Osteoblast (primary cell): ENCODE measurements at regions not wholly inside any gene's neighbourhood (a gene's known extent, or its start where the extent isn't known, plus 50 kb on each side); places are given as distances from the start of the nearest gene placed in this dataset.

Experiments
- DNase-seq: peaks from one replicate; pipeline ENCODE4 v3.0.0; 2011; ENCODE audit warnings: low spot score, mixed read lengths; ENCODE audit not compliant: insufficient read length; ENCODE audit errors: missing footprints
- H2AFZ ChIP-seq: 2 replicates; pipeline ENCODE4 v1.6.0; 2011; ENCODE audit warnings: mild to moderate bottlenecking, low read length
- H3K27ac ChIP-seq: 2 replicates; pipeline ENCODE4 v1.5.1; 2011; ENCODE audit warnings: mild to moderate bottlenecking, low read depth, low read length, moderate library complexity
- H3K27me3 ChIP-seq: 2 replicates; pipeline ENCODE4 v1.6.0; 2012; ENCODE audit warnings: mild to moderate bottlenecking, control low read depth, inconsistent platforms, low read length, moderate library complexity; ENCODE audit not compliant: insufficient read depth
- H3K36me3 ChIP-seq: 2 replicates; pipeline ENCODE4 v1.5.1; 2011; ENCODE audit warnings: mild to moderate bottlenecking, low read length, control low read depth, moderate library complexity; ENCODE audit not compliant: insufficient read depth
- H3K4me1 ChIP-seq: 2 replicates; pipeline ENCODE4 v1.5.1; 2011; ENCODE audit warnings: mild to moderate bottlenecking, low read length, control low read depth, moderate library complexity; ENCODE audit not compliant: insufficient read depth
- H3K4me2 ChIP-seq: 2 replicates; pipeline ENCODE4 v1.6.0; 2011; ENCODE audit warnings: mild to moderate bottlenecking, low read length; ENCODE audit not compliant: insufficient read depth
- H3K4me3 ChIP-seq: fragments of 200-600 bp; sonication (generic); 3 replicates; pipeline ENCODE4 v1.5.1; 2012; ENCODE audit warnings: mild to moderate bottlenecking, low read length, inconsistent platforms; ENCODE audit not compliant: insufficient read depth
- H3K79me2 ChIP-seq: 2 replicates; pipeline ENCODE4 v1.6.0; 2012; ENCODE audit warnings: mild to moderate bottlenecking, low read length, control low read depth, inconsistent platforms; ENCODE audit not compliant: insufficient read depth
- H3K9me3 ChIP-seq: 2 replicates; pipeline ENCODE4 v1.5.1; 2011; ENCODE audit warnings: low read depth, low read length, control low read depth
- H4K20me1 ChIP-seq: 2 replicates; pipeline ENCODE4 v1.6.0; 2012; ENCODE audit warnings: mild to moderate bottlenecking, low read length, control low read depth; ENCODE audit not compliant: insufficient read depth
- TF ChIP-seq, protein P1 (sequence below): IDR thresholded peaks from 2 replicates; pipeline ENCODE4 v1.5.1; 2011; ENCODE audit warnings: mild to moderate bottlenecking, low read depth, low read length, moderate library complexity; ENCODE audit errors: extremely low read depth

- Histone ChIP-seq H3K4me2 (no peak overlapping the region), H3K27me3 (no peaks in the 10 kb centered on the region), H3K9me3 (no peaks in the 10 kb centered on the region), H3K27ac (no peak overlapping the region), H4K20me1 (no peaks in the 10 kb centered on the region), H3K79me2 (no peaks in the 10 kb centered on the region), H2AFZ (no peak overlapping the region), H3K4me3 (no peak overlapping the region), H3K4me1 (no peaks in the 10 kb centered on the region), H3K36me3 (no peaks in the 10 kb centered on the region)
- no peak for DNase-seq
- TF ChIP-seq, protein P1, sequence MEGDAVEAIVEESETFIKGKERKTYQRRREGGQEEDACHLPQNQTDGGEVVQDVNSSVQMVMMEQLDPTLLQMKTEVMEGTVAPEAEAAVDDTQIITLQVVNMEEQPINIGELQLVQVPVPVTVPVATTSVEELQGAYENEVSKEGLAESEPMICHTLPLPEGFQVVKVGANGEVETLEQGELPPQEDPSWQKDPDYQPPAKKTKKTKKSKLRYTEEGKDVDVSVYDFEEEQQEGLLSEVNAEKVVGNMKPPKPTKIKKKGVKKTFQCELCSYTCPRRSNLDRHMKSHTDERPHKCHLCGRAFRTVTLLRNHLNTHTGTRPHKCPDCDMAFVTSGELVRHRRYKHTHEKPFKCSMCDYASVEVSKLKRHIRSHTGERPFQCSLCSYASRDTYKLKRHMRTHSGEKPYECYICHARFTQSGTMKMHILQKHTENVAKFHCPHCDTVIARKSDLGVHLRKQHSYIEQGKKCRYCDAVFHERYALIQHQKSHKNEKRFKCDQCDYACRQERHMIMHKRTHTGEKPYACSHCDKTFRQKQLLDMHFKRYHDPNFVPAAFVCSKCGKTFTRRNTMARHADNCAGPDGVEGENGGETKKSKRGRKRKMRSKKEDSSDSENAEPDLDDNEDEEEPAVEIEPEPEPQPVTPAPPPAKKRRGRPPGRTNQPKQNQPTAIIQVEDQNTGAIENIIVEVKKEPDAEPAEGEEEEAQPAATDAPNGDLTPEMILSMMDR: no peak
Measured at GRCh38 chr3:110074095-110074494, 736.7 kb upstream of the DPPA4 start.

DNA sequence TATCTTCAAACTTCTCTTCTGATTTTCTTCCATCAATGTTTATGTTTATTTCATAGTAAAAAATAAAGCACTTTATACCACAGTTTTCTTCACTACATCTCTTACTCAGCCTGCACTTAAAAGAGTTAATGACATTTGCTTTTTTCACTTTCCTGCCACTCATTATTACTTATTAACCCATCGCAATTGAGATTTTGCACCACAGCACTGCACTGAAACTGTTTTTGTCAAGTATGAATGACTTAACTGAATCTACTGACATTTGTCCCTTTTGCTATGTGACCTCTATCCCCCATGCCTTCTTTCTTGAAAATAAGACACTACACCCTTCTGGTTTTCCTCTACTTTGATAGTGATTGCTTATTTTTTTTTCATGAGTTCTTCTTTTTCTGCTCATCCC is 739.7 kb upstream of the DPPA4 start:
- TF ChIP-seq, protein P1: no peak

GRCh38 chr3:110093411-110093810 is 756.1 kb upstream of the DPPA4 start:
- H3K79me2 ChIP-seq: no peaks in the 10 kb centered on the region
- no peak for DNase-seq
- no peak overlapping the region for H2AFZ ChIP-seq
- no peak overlapping the region for H3K4me3 ChIP-seq
- no peak overlapping the region for H3K27ac ChIP-seq
- no peaks in the 10 kb centered on the region for H3K9me3 ChIP-seq
- H3K4me1 ChIP-seq: no peaks in the 10 kb centered on the region
- no peaks in the 10 kb centered on the region for H3K36me3 ChIP-seq
- TF ChIP-seq, protein P1: no peak
- no peaks in the 10 kb centered on the region for H3K27me3 ChIP-seq
- H4K20me1 ChIP-seq: no peaks in the 10 kb centered on the region
- no peak overlapping the region for H3K4me2 ChIP-seq

More for the DNA sequence above, 739.7 kb upstream of the DPPA4 start:
- H3K27me3 ChIP-seq: no peaks in the 10 kb centered on the region
- H3K79me2 ChIP-seq: no peaks in the 10 kb centered on the region
- no peak for DNase-seq
- no peak overlapping the region for H3K27ac ChIP-seq
- no peaks in the 10 kb centered on the region for H3K9me3 ChIP-seq
- H3K36me3 ChIP-seq: no peaks in the 10 kb centered on the region
- no peak overlapping the region for H3K4me2 ChIP-seq
- H3K4me3 ChIP-seq: no peak overlapping the region
- no peaks in the 10 kb centered on the region for H4K20me1 ChIP-seq
- no peak overlapping the region for H2AFZ ChIP-seq
- no peaks in the 10 kb centered on the region for H3K4me1 ChIP-seq

- Histone ChIP-seq H3K4me3 (no peak overlapping the region), H3K27me3 (no peaks in the 10 kb centered on the region), H3K79me2 (no peaks in the 10 kb centered on the region), H3K36me3 (no peaks in the 10 kb centered on the region), H2AFZ (no peak overlapping the region), H3K9me3 (no peaks in the 10 kb centered on the region), H3K4me2 (no peak overlapping the region), H4K20me1 (no peaks in the 10 kb centered on the region), H3K4me1 (no peaks in the 10 kb centered on the region), H3K27ac (no peak overlapping the region)
- no peak for DNase-seq
- TF ChIP-seq, protein P1: no peak
Measured at GRCh38 chr3:110093812-110094401, 756.6 kb upstream of the DPPA4 start.
